Mesendoderm (in vitro differentiated cells): ENCODE measurements at regions not wholly inside any gene's neighbourhood (a gene's known extent, or its start where the extent isn't known, plus 50 kb on each side); places are given as distances from the start of the nearest gene placed in this dataset.

Source experiments
- DNase-seq: peaks from one replicate; pipeline ENCODE4 v3.0.0; 2013
- H2AK5ac ChIP-seq: 2 replicates; pipeline ENCODE4 v1.6.1; 2013; ENCODE audit warnings: low read length, inconsistent platforms
- H2BK120ac ChIP-seq: 2 replicates; pipeline ENCODE4 v1.6.1; 2013; ENCODE audit warnings: low read depth, mild to moderate bottlenecking, low read length, moderate library complexity, mixed read lengths
- H2BK15ac ChIP-seq: replicated peaks from 2 replicates; pipeline ENCODE4 v1.6.1; 2013; ENCODE audit warnings: low read depth, mild to moderate bottlenecking, moderate library complexity
- H2BK5ac ChIP-seq: 2 replicates; pipeline ENCODE4 v1.6.1; 2013; ENCODE audit warnings: low read length, inconsistent platforms
- H3K18ac ChIP-seq: 2 replicates; pipeline ENCODE4 v1.6.1; 2013; ENCODE audit warnings: mild to moderate bottlenecking, low read length, mixed read lengths
- H3K23ac ChIP-seq: one replicate; pipeline ENCODE4 v1.6.1; 2013; ENCODE audit warnings: low read length
- H3K27ac ChIP-seq: 2 replicates; pipeline ENCODE4 v1.5.1; 2013; ENCODE audit warnings: low read depth, mild to moderate bottlenecking, inconsistent platforms, low read length, moderate library complexity
- H3K27me3 ChIP-seq: 2 replicates; pipeline ENCODE4 v1.6.1; 2013; ENCODE audit warnings: low read length, control low read depth, mild to moderate bottlenecking, inconsistent platforms; ENCODE audit not compliant: insufficient read depth, poor library complexity
- H3K36me3 ChIP-seq: 2 replicates; pipeline ENCODE4 v1.6.1; 2013; ENCODE audit warnings: low read length, inconsistent platforms; ENCODE audit not compliant: control insufficient read depth, insufficient read depth
- H3K4ac ChIP-seq: one replicate; pipeline ENCODE4 v1.6.1; 2013; ENCODE audit warnings: low read depth, mild to moderate bottlenecking, low read length, moderate library complexity
- H3K4me1 ChIP-seq: 2 replicates; pipeline ENCODE4 v1.6.1; 2013; ENCODE audit warnings: low read depth, low read length, inconsistent platforms; ENCODE audit not compliant: control insufficient read depth
- H3K4me2 ChIP-seq: 2 replicates; pipeline ENCODE4 v1.6.1; 2013; ENCODE audit warnings: low read length
- H3K4me3 ChIP-seq: 2 replicates; pipeline ENCODE4 v1.5.1; 2013; ENCODE audit warnings: mild to moderate bottlenecking, low read length
- H3K56ac ChIP-seq: one replicate; pipeline ENCODE4 v1.6.1; 2013; ENCODE audit warnings: low read length
- H3K79me1 ChIP-seq: 2 replicates; pipeline ENCODE4 v1.6.1; 2013; ENCODE audit warnings: low read length, inconsistent platforms
- H3K79me2 ChIP-seq: 2 replicates; pipeline ENCODE4 v1.6.1; 2013; ENCODE audit warnings: mild to moderate bottlenecking, low read length; ENCODE audit not compliant: control insufficient read depth, insufficient read depth
- H3K9ac ChIP-seq: 2 replicates; pipeline ENCODE4 v1.6.1; 2013; ENCODE audit warnings: low read length, inconsistent platforms
- H4K5ac ChIP-seq: one replicate; pipeline ENCODE4 v1.6.1; 2013; ENCODE audit warnings: low read length
- H4K8ac ChIP-seq: one replicate; pipeline ENCODE4 v1.6.1; 2013; ENCODE audit warnings: low read depth, mild to moderate bottlenecking, control low read depth, low read length, moderate library complexity
- WGBS: extraction: QIAGEN DNeasy Blood & Tissue Kit; methylation state at CpG from one replicate; pipeline ENCODE4 v1.1.7; 2013; ENCODE audit warnings: low lambda C conversion rate, missing lambda C conversion rate; ENCODE audit not compliant: insufficient coverage; ENCODE audit errors: extremely low coverage; 5-methylcytosine and 5-hydroxymethylcytosine counted together

DNA sequence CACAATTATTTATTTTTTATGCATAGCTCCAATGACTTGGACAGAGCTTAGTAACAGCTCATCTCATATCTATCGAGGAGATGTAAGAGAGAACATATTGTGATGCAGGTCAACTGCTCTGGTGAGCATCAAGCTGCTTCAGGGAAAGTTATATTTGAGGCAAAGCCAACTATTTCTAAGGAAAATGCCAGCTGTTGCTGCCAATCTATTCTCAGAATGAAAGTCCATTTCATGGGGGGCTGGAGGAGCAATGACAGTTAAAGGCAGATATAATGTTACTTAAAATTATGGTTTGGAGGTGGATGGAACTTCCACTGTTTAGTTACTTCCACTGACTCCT, 424.8 kb downstream of the KIF20B start:
- Histone ChIP-seq H3K18ac (no peak overlapping the region), H3K56ac (no peak overlapping the region)

DNA sequence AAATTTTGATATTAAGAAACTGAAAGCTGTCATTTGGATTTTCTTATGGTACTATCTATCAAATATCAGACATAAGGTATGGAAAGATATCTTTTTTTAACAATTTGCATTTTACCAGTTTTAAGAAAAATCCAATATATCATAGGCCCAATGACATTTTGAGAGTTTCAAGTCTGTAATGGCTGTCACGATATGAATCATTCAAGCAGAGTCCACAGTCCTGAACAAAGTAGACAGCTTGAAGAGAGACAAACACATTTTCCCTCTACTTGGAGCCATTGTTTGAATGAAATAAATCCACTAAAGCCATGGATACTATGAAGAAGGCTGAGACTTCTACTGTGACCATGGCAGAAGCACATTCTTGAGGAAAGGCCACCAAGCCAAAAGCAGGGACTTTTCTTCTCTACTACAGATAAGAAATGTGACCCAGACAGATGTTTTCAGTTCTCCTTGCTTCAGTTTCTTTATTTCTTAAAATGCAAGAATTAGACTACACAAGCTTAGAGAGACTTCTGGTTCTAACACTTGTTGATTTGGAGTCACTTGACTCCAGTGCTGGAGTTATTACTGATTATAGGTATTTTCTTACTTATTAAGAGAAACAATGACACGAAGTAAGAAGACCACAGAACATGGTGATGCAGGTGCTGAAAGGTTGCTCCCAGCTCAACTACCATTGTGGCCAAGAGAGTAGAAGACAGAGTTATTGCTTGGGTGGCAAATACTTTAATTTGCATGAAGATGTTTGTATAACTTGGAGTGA, 429.1 kb downstream of the KIF20B start:
- no peaks in the 10 kb centered on the region for H3K36me3 ChIP-seq
- no peak overlapping the region for H3K27ac ChIP-seq
- no peak overlapping the region for H3K4ac ChIP-seq
- no peaks in the 10 kb centered on the region for H3K79me1 ChIP-seq
- H3K18ac ChIP-seq: no peak overlapping the region
- H4K5ac ChIP-seq: no peak overlapping the region
- no peaks in the 10 kb centered on the region for H3K79me2 ChIP-seq
- no peak overlapping the region for H2BK15ac ChIP-seq
- DNase-seq: no peak
- H3K4me3 ChIP-seq: no peak overlapping the region
- H3K56ac ChIP-seq: no peak overlapping the region
- H3K4me2 ChIP-seq: no peak overlapping the region
- no peaks in the 10 kb centered on the region for H3K4me1 ChIP-seq
- H2BK120ac ChIP-seq: no peak overlapping the region
- no peaks in the 10 kb centered on the region for H3K27me3 ChIP-seq
- no peak overlapping the region for H3K9ac ChIP-seq
- no peak overlapping the region for H2BK5ac ChIP-seq
- no CpG with 5 or more reads among the region's 2 CpGs for WGBS
- no peak overlapping the region for H2AK5ac ChIP-seq
- no peak overlapping the region for H4K8ac ChIP-seq
- no peak overlapping the region for H3K23ac ChIP-seq

More for the DNA sequence above, 424.8 kb downstream of the KIF20B start:
- Histone ChIP-seq H3K4me1 (no peaks in the 10 kb centered on the region), H3K4me3 (no peak overlapping the region), H2AK5ac (no peak overlapping the region), H3K4ac (no peak overlapping the region), H3K23ac (no peak overlapping the region), H3K4me2 (no peak overlapping the region), H3K9ac (no peak overlapping the region), H2BK15ac (no peak overlapping the region), H3K79me1 (no peaks in the 10 kb centered on the region), H3K79me2 (no peaks in the 10 kb centered on the region), H4K5ac (no peak overlapping the region), H3K27ac (no peak overlapping the region), H3K27me3 (no peaks in the 10 kb centered on the region), H3K36me3 (no peaks in the 10 kb centered on the region), H2BK5ac (no peak overlapping the region), H4K8ac (no peak overlapping the region), H2BK120ac (no peak overlapping the region)
- WGBS: no CpG with 5 or more reads among the region's 1 CpG
- DNase-seq: no peak

DNA sequence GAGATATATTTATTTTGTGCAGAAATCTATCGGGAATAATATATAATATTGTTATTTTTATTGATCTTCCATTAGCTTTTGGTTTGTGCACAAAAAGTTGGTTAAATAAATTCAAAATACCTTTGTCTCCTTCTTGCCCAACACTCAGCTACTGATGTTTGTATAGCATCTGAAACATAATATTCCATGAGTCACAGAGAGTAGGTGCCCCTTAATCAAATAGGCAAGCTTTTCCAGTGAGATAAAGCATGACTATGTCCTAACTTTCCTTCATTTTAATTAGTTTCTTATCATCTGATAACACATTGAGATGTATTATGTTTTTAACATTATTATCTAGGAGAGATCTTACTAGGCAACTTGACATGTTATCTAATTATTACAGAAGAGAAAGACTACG, 432.2 kb downstream of the KIF20B start:
- no peaks in the 10 kb centered on the region for H3K27me3 ChIP-seq
- H2BK120ac ChIP-seq: no peak overlapping the region
- H2AK5ac ChIP-seq: no peak overlapping the region
- H3K79me1 ChIP-seq: no peaks in the 10 kb centered on the region
- H3K56ac ChIP-seq: no peak overlapping the region
- H3K27ac ChIP-seq: no peak overlapping the region
- H3K4me1 ChIP-seq: no peaks in the 10 kb centered on the region
- no peak overlapping the region for H3K23ac ChIP-seq
- H2BK15ac ChIP-seq: no peak overlapping the region
- WGBS: 100% methylated on average over 1 of the region's 2 CpGs
- H3K79me2 ChIP-seq: no peaks in the 10 kb centered on the region
- H3K4me2 ChIP-seq: no peak overlapping the region
- DNase-seq: no peak
- no peak overlapping the region for H3K18ac ChIP-seq
- no peak overlapping the region for H3K4me3 ChIP-seq
- H3K9ac ChIP-seq: no peak overlapping the region
- no peak overlapping the region for H3K4ac ChIP-seq
- no peak overlapping the region for H2BK5ac ChIP-seq
- H4K8ac ChIP-seq: no peak overlapping the region
- H4K5ac ChIP-seq: no peak overlapping the region
- H3K36me3 ChIP-seq: no peaks in the 10 kb centered on the region

DNA sequence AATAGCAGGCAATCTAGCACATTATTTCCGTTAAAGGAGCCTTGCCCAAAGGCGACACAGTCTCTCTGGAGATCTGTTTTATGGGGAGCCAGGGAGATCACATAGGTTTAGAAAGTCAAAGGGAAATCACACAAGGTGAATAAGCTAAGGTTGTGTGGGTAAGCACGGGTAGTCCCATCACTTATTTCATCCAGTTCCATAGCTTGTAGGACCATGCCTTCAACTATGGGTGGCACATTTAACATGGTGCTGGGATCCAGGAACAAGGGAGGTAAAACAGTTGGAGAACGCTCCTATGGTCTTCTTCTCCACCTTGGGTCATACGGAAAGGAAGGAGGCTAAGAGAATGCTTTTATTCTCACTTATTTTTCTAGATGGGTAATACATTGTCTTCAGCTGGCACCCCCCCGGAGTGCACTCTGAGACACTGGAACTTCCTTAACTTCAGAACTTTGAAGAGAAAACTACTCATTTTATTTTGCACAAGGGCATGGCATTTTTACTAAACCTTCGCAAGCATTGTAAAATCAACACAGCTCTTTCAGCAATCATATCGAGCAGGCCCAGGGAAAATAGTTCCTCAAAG, 435.4 kb downstream of the KIF20B start:
- Histone ChIP-seq H2AK5ac (no peak overlapping the region), H3K36me3 (no peaks in the 10 kb centered on the region), H2BK120ac (no peak overlapping the region), H3K27me3 (no peaks in the 10 kb centered on the region), H3K23ac (no peak overlapping the region), H3K4me3 (no peak overlapping the region), H3K9ac (no peak overlapping the region), H4K8ac (no peak overlapping the region), H3K79me1 (no peaks in the 10 kb centered on the region), H3K4me1 (no peaks in the 10 kb centered on the region), H2BK5ac (no peak overlapping the region), H4K5ac (no peak overlapping the region), H3K18ac (no peak overlapping the region), H3K56ac (no peak overlapping the region), H2BK15ac (no peak overlapping the region), H3K4me2 (no peak overlapping the region), H3K79me2 (no peaks in the 10 kb centered on the region), H3K4ac (no peak overlapping the region), H3K27ac (no peak overlapping the region)
- DNase-seq: peak; percentile 48
- no CpG with 5 or more reads among the region's 8 CpGs for whole genome bisulfite sequencing

DNA sequence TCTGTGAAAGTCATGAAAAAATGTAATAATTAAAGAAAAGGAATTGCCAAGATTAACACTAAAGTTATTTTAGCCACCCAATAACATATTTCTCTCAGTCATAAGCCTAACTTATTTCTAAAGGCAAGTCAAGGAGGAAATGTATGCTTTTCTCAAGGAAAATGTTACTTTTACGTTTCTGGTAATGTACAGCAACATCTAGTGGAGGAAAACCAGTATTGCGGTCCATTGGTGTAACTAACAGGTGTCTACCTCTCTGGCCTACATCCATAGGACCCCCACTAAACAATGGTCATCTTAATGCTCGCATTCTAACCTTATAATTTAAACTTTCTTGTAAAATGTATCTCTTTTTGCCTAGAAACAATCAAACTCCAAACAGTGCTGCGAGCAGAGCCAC, 437.5 kb downstream of the KIF20B start:
- no peak overlapping the region for H2AK5ac ChIP-seq
- H3K4ac ChIP-seq: no peak overlapping the region
- H2BK120ac ChIP-seq: no peak overlapping the region
- H3K27ac ChIP-seq: no peak overlapping the region
- no peak overlapping the region for H3K9ac ChIP-seq
- H3K56ac ChIP-seq: no peak overlapping the region
- no peak overlapping the region for H4K8ac ChIP-seq
- H3K4me2 ChIP-seq: no peak overlapping the region
- H3K18ac ChIP-seq: no peak overlapping the region
- no peaks in the 10 kb centered on the region for H3K4me1 ChIP-seq
- no CpG with 5 or more reads among the region's 4 CpGs for WGBS
- no peak overlapping the region for H4K5ac ChIP-seq
- H3K79me1 ChIP-seq: no peaks in the 10 kb centered on the region
- H2BK5ac ChIP-seq: no peak overlapping the region
- H3K23ac ChIP-seq: no peak overlapping the region
- no peaks in the 10 kb centered on the region for H3K36me3 ChIP-seq
- no peaks in the 10 kb centered on the region for H3K27me3 ChIP-seq
- H3K4me3 ChIP-seq: no peak overlapping the region
- no peaks in the 10 kb centered on the region for H3K79me2 ChIP-seq
- H2BK15ac ChIP-seq: no peak overlapping the region
- peak; percentile 59 for DNase-seq

DNA sequence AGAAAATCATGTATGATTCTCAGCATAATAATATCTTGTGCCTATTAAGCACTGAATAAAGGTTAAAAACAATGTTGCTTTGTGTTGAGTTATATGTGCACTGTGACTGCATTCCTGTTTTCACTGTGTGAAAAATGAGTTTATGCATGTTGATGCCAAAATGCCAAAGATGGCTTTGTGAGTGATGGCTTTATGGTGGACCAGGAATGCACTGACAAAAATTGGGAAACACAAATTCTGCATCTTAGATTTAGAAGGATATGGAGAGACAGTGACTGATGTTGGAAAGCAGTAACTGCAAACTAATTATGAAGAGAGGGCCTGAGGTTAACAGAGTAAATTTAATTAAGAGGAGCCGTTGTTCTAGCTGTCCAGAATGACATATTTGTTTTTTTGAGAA, 440.4 kb downstream of the KIF20B start:
- Histone ChIP-seq H2BK5ac (no peak overlapping the region), H4K5ac (no peak overlapping the region), H3K27ac (no peak overlapping the region), H3K9ac (no peak overlapping the region), H2BK15ac (no peak overlapping the region), H3K23ac (no peak overlapping the region), H3K79me1 (no peaks in the 10 kb centered on the region), H2BK120ac (no peak overlapping the region), H3K79me2 (no peaks in the 10 kb centered on the region), H4K8ac (no peak overlapping the region), H3K4ac (no peak overlapping the region), H3K36me3 (no peaks in the 10 kb centered on the region), H3K4me1 (no peaks in the 10 kb centered on the region), H3K27me3 (no peaks in the 10 kb centered on the region), H3K4me2 (no peak overlapping the region), H3K56ac (no peak overlapping the region), H3K18ac (no peak overlapping the region), H2AK5ac (no peak overlapping the region), H3K4me3 (no peak overlapping the region)
- WGBS: no CpG with 5 or more reads among the region's 1 CpG
- no peak for DNase-seq
